HG03139 (cell line): ENCODE measurements at regions not wholly inside any gene's neighbourhood (a gene's known extent, or its start where the extent isn't known, plus 50 kb on each side); places are given as distances from the start of the nearest gene placed in this dataset.
A peak's percentile ranks its signal among the peaks of the same experiment; 100 is the strongest.
"Not testable (repeated sequence)": the region's sequence is repeated elsewhere in the genome, so short reads cannot be mapped to it uniquely, and the experiment has no call there.

Experiments
- ATAC-seq: cut with Tn5 transposase; IDR thresholded peaks from one replicate; pipeline ENCODE4 v1.9.1; 2021; ENCODE audit not compliant: unreplicated experiment

DNA sequence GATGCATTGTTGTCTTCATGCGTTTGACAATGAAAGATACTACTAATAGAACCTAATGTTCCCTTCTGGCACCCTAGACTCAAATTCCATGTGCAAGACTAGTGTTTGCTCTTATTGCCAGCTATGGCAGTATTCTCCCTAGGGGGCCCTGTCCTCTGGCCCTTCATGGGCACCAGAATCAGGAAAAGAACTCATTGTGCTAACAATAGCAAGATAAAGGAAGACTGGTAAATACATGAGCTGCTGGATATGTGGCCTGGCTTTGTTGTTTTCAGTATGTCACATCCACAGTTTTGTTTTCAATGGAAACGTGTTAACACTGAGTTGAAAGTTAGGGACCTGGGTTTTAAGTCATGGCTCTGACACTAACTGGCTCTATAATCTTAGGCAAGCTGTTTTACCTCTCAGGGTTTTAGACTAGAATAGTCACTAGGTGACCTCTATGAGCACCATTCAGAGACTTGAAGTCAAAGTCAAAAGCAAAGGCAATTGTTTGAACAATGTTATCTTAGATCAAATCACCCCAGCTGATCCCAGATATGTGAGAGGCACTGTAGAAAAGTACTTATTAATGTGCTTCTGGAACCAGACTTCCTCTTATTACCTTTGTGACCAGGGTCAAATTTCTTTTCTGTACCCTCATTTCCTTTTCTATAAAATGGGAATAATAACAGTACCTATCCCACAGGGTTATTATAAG is 253.7 kb upstream of the DIAPH2 start:
- ATAC-seq, result no peak

DNA sequence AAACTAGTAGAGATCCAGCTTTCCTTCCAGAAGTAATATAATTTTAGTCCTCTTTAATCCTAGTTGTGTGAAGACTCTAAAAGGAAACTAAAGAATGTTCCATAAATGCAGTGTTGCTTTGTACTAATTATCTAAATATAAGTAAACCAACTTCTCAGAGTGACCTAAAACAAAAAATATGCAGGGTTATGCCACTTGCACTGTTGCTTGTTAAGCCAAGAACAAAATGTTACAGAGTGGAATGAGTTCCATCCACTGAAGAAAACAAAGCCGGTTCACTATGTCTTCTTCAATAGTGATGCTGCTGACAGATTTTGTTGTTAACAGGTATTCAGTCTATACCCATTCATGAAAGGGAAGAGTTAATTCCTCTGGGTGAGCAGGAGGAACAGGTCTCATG is 252.0 kb upstream of the DIAPH2 start:
- no peak for ATAC-seq

- ATAC-seq, result no peak
These were observed 251.1 kb upstream of the DIAPH2 start for GRCh38 chrX:96433409-96434077.

DNA sequence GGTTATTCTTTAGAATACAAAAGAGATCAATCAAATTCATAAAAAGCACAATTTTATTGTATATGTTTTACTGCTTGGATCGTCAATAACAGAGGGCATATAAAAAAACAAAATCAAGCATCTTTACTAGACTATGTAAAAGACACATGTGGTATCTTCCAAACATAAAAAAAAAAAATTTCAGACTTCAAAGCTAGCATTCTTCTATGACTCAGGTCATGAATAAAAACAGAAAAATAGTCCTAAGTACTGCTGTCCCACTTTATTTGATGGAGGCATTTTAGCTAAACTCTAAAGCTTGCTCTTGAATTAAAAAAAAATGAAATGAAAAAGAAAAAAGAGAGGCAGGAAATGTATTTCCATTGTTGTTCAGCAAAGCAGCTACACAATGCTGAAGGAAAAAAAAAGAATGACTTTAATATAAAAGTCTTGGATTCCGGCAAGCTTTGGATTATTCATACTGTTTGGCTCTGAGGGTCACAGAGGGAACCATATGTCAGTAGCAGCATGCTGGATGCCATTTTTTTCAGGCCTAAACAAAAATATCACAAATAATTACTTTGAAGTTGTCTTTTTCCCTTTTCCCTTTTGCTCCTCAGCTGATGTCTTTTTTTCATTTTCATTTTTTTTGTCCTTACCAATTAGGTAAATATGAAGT is 249.1 kb upstream of the DIAPH2 start:
- ATAC-seq, result no peak

DNA sequence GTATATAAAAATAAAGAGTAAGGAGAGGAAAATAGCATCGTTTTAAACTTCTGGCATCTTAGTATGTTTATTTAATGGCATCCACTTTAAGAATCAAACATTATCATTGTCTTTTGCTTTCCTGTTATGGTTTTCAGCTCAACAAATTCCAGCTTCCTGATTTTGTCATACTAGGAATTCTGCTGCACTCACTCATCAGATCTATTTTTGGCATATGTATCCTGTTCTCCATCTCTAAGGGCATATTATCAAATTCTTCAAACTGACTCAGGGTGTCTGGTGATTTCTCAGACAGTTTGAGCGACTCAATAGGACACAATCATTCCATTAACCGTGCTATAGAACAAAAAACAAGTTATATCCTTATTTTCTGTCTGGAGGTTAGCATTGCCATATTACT is 248.5 kb upstream of the DIAPH2 start:
- ATAC-seq, result no peak

GRCh38 chrX:96438803-96439202 is 245.8 kb upstream of the DIAPH2 start:
- ATAC-seq, result no peak

DNA sequence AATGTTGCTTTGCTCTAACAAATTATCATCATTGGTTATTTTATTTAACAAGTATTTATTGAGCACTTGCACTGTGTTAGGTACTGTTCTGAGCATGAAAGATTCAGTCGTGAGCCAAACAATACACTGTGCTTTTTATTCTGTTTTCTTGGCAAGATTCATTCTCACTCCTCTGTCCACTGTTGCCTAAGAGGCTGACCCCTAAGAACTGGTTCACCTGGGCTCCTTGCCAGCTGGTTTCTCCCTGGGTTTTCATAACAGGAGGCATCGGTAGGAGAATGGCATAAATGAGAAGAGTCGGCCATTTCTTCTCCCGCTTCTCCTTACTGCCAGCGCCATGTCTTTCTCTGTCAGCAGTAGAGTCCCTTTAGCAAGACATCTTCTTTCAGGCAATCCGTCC is 243.7 kb upstream of the DIAPH2 start:
- no peak for ATAC-seq

DNA sequence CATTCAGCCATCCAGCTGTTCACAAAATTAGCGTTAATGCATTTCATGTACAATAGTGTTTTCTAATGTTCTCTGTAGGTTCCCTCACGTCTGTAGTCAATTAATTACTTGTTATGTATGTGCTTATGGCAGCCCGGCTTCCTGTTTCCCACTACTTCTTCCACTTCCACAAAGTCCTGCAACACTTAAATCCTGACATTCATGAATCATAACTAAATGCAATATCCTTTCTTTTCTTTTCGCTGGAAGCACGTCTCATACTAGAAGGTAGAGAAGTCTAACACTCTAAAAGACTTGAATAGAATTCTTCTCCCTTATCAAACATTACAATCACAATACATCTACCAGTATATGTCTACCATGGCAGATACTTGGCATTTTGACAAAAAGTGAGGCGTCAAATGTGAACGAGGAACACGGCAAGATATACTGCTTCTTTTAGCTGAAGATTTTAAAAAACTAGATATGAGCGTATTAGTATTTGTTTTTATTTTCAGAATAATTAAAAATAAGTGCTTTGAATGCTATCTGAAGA is 239.0 kb upstream of the DIAPH2 start:
- no peak for ATAC-seq

DNA sequence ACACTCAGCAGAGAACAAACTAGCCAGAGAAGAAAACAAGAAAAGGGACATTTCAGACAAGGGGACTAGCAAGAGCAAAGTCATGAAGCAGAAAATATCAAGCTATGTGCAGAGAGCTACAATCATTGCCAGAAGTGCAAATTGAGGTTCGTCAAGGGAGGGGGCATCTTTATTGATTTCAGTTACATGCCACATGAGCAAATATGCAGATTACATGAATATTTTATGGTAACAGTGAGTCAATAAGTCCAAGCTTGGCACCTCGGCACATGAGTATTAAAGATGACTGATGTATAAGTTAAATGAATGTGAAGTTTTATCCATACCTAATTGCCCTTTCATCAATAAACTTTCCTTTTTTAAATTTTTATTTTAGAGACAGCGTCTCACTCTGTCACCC is 238.1 kb upstream of the DIAPH2 start:
- ATAC-seq, result no peak

- no peak for ATAC-seq
These were observed 237.5 kb upstream of the DIAPH2 start for GRCh38 chrX:96447161-96447560.

GRCh38 chrX:96449191-96449590 is 235.5 kb upstream of the DIAPH2 start:
- no peak for ATAC-seq

- ATAC-seq, result no peak
These were observed 234.7 kb upstream of the DIAPH2 start for GRCh38 chrX:96449896-96450295.

DNA sequence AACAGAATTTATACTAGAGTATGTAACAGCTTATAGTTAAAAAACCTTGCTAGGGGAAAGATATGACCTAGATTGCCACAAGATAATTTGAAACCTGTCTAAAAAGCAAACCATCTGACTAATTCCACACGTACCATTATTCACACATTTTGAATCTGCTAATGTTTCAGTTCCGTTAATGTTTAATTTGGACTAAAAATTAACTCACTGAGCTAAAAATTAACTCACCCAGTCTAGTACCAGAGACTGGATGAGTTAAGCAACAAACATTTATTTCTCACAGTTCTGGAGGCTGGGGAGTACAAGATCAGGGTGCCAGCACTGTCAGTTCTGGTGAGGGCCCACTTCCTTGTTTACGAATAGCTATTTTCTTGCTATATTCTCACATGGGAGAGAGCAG is 231.5 kb upstream of the DIAPH2 start:
- peak; percentile 75 for ATAC-seq

DNA sequence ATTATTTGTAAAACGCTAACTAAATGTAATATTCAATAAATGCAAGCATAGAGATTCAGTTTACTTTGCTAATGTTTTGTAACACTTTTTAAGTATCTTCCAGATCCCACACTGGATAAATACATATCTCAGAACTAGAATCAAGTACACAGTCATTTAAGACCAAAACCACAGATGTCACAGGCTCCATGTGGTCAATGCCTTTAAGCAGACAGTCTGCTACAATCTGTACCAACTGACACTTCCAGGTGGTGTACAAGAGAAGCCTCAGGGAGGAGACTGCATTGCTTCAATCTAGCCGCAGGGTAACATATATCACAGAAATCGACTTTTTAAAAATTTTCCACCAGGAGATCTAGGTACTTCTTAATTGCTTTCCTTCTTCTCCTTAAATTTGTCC is 229.6 kb upstream of the DIAPH2 start:
- ATAC-seq, result peak; percentile 40

- ATAC-seq, result no peak
These were observed 219.6 kb upstream of the DIAPH2 start for GRCh38 chrX:96464880-96465558.

DNA sequence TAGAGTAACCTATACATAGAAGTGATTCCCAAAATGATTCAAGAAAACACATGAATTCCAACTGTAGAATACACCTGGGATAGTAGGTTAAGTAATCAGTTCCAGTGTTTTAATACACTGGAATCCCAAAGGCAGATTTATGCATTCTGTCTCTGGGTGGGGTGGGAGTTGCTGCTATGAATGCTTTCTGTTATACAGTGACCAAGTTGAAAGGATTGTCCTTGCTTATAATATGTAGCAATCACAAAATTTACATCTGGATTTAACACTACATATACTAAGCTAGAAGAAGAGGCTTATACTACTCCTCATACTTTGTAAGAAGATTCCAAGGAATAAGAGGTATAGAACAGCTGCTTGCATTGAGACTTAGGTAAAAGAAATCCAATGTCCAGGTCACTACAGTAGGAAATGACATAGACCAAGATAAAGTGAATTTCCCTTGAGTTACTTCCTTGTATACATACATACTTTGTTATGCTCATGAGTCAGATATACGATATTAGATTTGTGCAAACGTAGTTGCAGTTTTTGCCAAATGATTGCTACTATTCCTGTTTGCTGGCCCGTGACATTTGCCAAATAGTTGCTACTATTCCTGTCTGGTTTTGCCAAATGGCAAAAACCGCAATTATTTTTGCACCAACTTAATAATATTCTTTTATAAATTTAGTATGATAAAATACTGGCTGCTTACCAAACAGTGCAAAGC is 210.5 kb upstream of the DIAPH2 start:
- ATAC-seq, result no peak

DNA sequence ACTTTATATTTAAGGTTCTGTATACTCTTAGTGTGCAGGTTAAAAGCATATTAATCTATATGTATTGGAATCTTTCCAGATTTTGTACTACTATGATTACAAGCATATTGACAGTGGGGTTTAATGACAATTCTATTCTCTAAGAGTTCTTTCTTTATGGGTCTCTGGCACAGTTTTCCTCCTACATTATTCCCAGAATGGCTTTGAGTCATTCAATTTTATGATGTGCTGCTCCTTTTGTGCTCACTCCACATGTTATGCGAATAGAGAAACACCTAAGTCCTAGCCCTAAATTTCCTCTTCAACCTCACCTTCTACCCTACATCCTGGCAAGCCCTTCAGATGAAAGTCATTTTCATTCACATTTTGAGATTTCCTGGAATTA is 209.9 kb upstream of the DIAPH2 start:
- no peak for ATAC-seq

- no peak for ATAC-seq
These were observed 204.6 kb upstream of the DIAPH2 start for GRCh38 chrX:96480081-96480480.

- no peak for ATAC-seq
These were observed 202.8 kb upstream of the DIAPH2 start for GRCh38 chrX:96481831-96482230.

DNA sequence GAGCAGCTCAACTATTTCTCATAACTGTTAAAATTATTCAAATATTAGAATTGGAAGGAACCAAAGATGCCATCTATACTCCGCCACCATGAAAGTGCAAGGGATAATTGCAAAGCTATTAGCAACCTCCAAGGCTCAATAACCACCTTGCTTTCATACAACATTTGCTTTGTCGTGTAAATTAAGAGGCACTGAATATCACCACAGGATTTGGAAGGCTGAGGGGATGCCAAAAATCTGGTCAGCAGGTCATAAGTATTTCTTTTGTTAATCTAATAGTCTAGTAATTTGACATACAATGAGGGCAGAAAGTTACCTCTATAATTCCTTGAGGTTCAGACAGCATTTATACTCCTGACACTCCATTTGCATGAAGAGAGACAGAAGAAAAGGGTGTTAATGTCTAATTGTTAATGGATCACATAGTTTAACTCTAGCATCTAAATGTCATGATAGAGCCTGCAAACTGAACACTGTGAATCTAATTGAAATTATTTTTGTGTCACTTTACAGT is 200.9 kb upstream of the DIAPH2 start:
- no peak for ATAC-seq

DNA sequence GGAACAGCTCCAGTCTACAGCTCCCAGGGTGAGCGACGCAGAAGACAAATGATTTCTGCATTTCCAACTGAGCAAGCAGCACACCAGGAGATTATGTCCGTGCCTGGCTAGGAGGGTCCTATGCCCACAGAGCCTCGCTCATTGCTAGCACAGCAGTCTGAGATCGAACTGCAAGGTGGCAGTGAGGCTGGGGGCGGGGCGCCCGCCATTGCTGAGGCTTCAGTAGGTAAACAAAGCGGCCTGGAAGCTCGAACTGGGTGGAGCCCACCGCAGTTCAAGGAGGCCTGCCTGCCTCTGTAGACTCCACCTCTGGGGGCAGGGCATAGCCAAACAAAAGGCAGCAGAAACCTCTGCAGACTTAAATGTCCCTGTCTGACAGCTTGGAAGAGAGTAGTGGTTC is 198.0 kb upstream of the DIAPH2 start:
- not testable (repeated sequence) for ATAC-seq
